Gastrocnemius medialis (tissue), 4 donors: ENCODE measurements at regions not wholly inside any gene's neighbourhood (a gene's known extent, or its start where the extent isn't known, plus 50 kb on each side); places are given as distances from the start of the nearest gene placed in this dataset.

ENCODE experiments used
- ATAC-seq, 2 donors: fragments of 150-250 bp; one replicate each; pipeline ENCODE4 v1.9.1; 2016
- DNase-seq, 2 donors: peaks; one replicate each; pipeline ENCODE4 v3.0.0-alpha.2; 2019
- H3K27ac ChIP-seq, 4 donors: fragments of 200-600 bp; sonication (generic); 1 replicate in 1 of 4; 2 replicates in 3 of 4; pipeline ENCODE4 v1.5.1; 2016 to 2018; ENCODE audit warnings: mild to moderate bottlenecking in 2 of 4, moderate library complexity in 1 of 4
- H3K27me3 ChIP-seq, 3 donors: fragments of 200-600 bp; sonication (generic) in 2 of 3; 1 replicate in 1 of 3; 2 replicates in 2 of 3; pipeline versions ENCODE4 v1.5.1 to v1.6.0; 2016 to 2019; ENCODE audit warnings: mild to moderate bottlenecking in 1 of 3, moderate library complexity in 1 of 3
- H3K36me3 ChIP-seq, 2 donors: fragments of 200-600 bp; sonication (generic) in 1 of 2; one replicate each; pipeline ENCODE4 v1.5.1; 2017 to 2018
- H3K4me1 ChIP-seq, 2 donors: fragments of 200-600 bp; sonication (generic) in 1 of 2; one replicate each; pipeline ENCODE4 v1.5.1; 2016 to 2017; ENCODE audit warnings: mild to moderate bottlenecking in 2 of 2
- H3K4me3 ChIP-seq, 4 donors: fragments of 200-600 bp; sonication (generic) in 3 of 4; 1 replicate in 1 of 4; 2 replicates in 3 of 4; pipeline ENCODE4 v1.5.1; 2016 to 2019; ENCODE audit warnings: mild to moderate bottlenecking in 2 of 4
- H3K9me3 ChIP-seq, 3 donors: fragments of 200-600 bp; sonication (generic) in 2 of 3; 1 replicate in 1 of 3; 2 replicates in 2 of 3; pipeline ENCODE4 v1.5.1; 2016 to 2019
- POLR2A ChIP-seq, 2 donors: fragments of 450-650 bp; IDR thresholded peaks; one replicate each; pipeline ENCODE4 v1.6.1; 2017; ENCODE audit warnings: antibody characterized with exemption in 2 of 2, mild to moderate bottlenecking in 2 of 2, moderate library complexity in 2 of 2
- in situ Hi-C, 4 donors: fragments of 200-750 bp; cut with MboI; loops; one replicate each; pipeline versions ENCODE4 v1.15.0 to v1.8.0; 2017; ENCODE audit warnings: low sequenced_read_pairs in 4 of 4
- intact Hi-C: fragments of 100-400 bp; cut with DNase I; formaldehyde crosslinking; loops from one replicate; pipeline ENCODE4 v1.15.1; 2023; ENCODE audit warnings: low total_unique reads
- TF ChIP-seq, protein P1 (sequence below), 5 experiments: fragments of 450-650 bp in 3 of 5; fragments of 200-600 bp in 2 of 5; sonication (generic) in 2 of 5; IDR thresholded peaks in 4 of 5; conservative IDR thresholded peaks in 1 of 5; 1 replicate in 4 of 5; 2 replicates in 1 of 5; pipeline ENCODE4 v1.5.1; 2016 to 2019; ENCODE audit warnings: antibody characterized with exemption in 5 of 5, mild to moderate bottlenecking in 3 of 5, moderate library complexity in 3 of 5

- Histone ChIP-seq H3K27me3 (peaks cover 0 to 3% (median 0%) of the 10 kb centered on the region in 3 donors), H3K9me3 (no peaks in the 10 kb centered on the region), H3K36me3 (no peaks in the 10 kb centered on the region), H3K4me1 (no peaks in the 10 kb centered on the region), H3K4me3 (no peak overlapping the region), H3K27ac (no peak overlapping the region)
- intact Hi-C loops (no loop called here), in situ Hi-C loops (loop anchor here in 2 of 4 donors (25.0 kb wide), 2 partner anchors 372 to 472 kb away; no protein-coding TSS in a partner anchor)
- ATAC-seq, result no peak
- no peak for TF ChIP-seq POLR2A (IDR thresholded peaks at IDR 0.05)
- TF ChIP-seq, protein P1, sequence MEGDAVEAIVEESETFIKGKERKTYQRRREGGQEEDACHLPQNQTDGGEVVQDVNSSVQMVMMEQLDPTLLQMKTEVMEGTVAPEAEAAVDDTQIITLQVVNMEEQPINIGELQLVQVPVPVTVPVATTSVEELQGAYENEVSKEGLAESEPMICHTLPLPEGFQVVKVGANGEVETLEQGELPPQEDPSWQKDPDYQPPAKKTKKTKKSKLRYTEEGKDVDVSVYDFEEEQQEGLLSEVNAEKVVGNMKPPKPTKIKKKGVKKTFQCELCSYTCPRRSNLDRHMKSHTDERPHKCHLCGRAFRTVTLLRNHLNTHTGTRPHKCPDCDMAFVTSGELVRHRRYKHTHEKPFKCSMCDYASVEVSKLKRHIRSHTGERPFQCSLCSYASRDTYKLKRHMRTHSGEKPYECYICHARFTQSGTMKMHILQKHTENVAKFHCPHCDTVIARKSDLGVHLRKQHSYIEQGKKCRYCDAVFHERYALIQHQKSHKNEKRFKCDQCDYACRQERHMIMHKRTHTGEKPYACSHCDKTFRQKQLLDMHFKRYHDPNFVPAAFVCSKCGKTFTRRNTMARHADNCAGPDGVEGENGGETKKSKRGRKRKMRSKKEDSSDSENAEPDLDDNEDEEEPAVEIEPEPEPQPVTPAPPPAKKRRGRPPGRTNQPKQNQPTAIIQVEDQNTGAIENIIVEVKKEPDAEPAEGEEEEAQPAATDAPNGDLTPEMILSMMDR (IDR thresholded peaks at IDR 0.05 in 4 of 5, conservative IDR thresholded peaks at IDR 0.05 in 1 of 5), result no peak
- no peak for DNase-seq
Measured at GRCh38 chr12:65615118-65615517, 209.2 kb upstream of the HMGA2 start.

GRCh38 chr12:65616022-65616421 lies 208.3 kb upstream of the HMGA2 start:
- Histone ChIP-seq H3K9me3 (no peaks in the 10 kb centered on the region), H3K36me3 (no peaks in the 10 kb centered on the region), H3K27me3 (peaks cover 0 to 3% (median 0%) of the 10 kb centered on the region in 3 donors), H3K4me3 (no peak overlapping the region), H3K4me1 (no peaks in the 10 kb centered on the region), H3K27ac (no peak overlapping the region)
- DNase-seq, result no peak
- ATAC-seq, result no peak
- TF ChIP-seq, protein P1 (IDR thresholded peaks at IDR 0.05 in 4 of 5, conservative IDR thresholded peaks at IDR 0.05 in 1 of 5), result no peak
- TF ChIP-seq POLR2A (IDR thresholded peaks at IDR 0.05), result no peak
- in situ Hi-C loops (loop anchor here in 2 of 4 donors (25.0 kb wide), 2 partner anchors 371 to 471 kb away; no protein-coding TSS in a partner anchor), intact Hi-C loops (no loop called here)

- Histone ChIP-seq H3K9me3 (no peaks in the 10 kb centered on the region), H3K27me3 (no peaks in the 10 kb centered on the region), H3K4me3 (no peak overlapping the region), H3K36me3 (no peaks in the 10 kb centered on the region), H3K27ac (no peak overlapping the region), H3K4me1 (no peaks in the 10 kb centered on the region)
- DNase-seq (no peak), ATAC-seq (no peak)
- intact Hi-C loops, result no loop called here
- no peak for TF ChIP-seq POLR2A (IDR thresholded peaks at IDR 0.05)
- TF ChIP-seq, protein P1 (IDR thresholded peaks at IDR 0.05 in 4 of 5, conservative IDR thresholded peaks at IDR 0.05 in 1 of 5), result no peak
- in situ Hi-C loops, result loop anchor here in 2 of 4 donors (25.0 kb wide), 2 partner anchors 369 to 469 kb away; no protein-coding TSS in a partner anchor
Measured at GRCh38 chr12:65618588-65618987, 205.7 kb upstream of the HMGA2 start.

DNA sequence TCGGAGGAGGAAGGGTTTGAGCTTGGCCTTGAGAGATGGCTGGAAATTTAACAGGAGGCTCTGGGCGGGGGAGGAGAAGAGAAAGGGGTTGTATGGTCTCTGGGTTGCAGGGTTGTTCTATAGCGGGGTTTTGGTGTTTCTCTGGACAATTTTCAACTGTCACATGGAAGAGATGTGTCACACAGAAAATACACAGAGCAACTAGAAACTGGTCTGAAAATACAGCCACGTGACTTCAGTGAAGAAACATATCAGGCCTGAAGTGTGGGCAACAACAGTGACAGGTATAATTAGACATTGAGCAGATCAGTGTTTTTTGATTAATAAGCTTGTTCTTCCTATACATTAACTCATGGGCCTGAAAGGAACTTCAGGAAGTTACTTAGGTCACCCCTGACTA lies 205.3 kb upstream of the HMGA2 start:
- H3K27ac ChIP-seq, result no peak overlapping the region
- no peak overlapping the region for H3K4me3 ChIP-seq
- in situ Hi-C loops, result loop anchor here in 2 of 4 donors (25.0 kb wide), 2 partner anchors 368 to 468 kb away; no protein-coding TSS in a partner anchor
- H3K4me1 ChIP-seq, result no peaks in the 10 kb centered on the region
- no peak for TF ChIP-seq POLR2A (IDR thresholded peaks at IDR 0.05)
- TF ChIP-seq, protein P1 (IDR thresholded peaks at IDR 0.05 in 4 of 5, conservative IDR thresholded peaks at IDR 0.05 in 1 of 5), result no peak
- no peaks in the 10 kb centered on the region for H3K36me3 ChIP-seq
- no peak for DNase-seq
- H3K9me3 ChIP-seq, result no peaks in the 10 kb centered on the region
- intact Hi-C loops, result no loop called here
- no peak for ATAC-seq
- no peaks in the 10 kb centered on the region for H3K27me3 ChIP-seq

GRCh38 chr12:65620046-65620445 lies 204.2 kb upstream of the HMGA2 start:
- intact Hi-C loops, result no loop called here

More at GRCh38 chr12:65620046-65620445, 204.2 kb upstream of the HMGA2 start:
- no peaks in the 10 kb centered on the region for H3K27me3 ChIP-seq
- no peaks in the 10 kb centered on the region for H3K4me1 ChIP-seq
- no peak overlapping the region for H3K27ac ChIP-seq
- H3K36me3 ChIP-seq, result no peaks in the 10 kb centered on the region
- no peaks in the 10 kb centered on the region for H3K9me3 ChIP-seq
- TF ChIP-seq POLR2A (IDR thresholded peaks at IDR 0.05), result no peak
- TF ChIP-seq, protein P1 (IDR thresholded peaks at IDR 0.05 in 4 of 5, conservative IDR thresholded peaks at IDR 0.05 in 1 of 5), result no peak
- no peak for ATAC-seq
- DNase-seq, result no peak
- no peak overlapping the region for H3K4me3 ChIP-seq
- in situ Hi-C loops, result loop anchor here in 2 of 4 donors (25.0 kb wide), 2 partner anchors 367 to 467 kb away; no protein-coding TSS in a partner anchor
